PC-9 (cell line): ENCODE measurements at regions not wholly inside any gene's neighbourhood (a gene's known extent, or its start where the extent isn't known, plus 50 kb on each side); places are given as distances from the start of the nearest gene placed in this dataset.
"Not testable (repeated sequence)": the region's sequence is repeated elsewhere in the genome, so short reads cannot be mapped to it uniquely, and the experiment has no call there.

Experiments used
- BruUV-seq: library from RNA; stranded (reverse); fragments of 400-500 nt; replicated peaks from 2 replicates; lab custom pipeline; 2021; lab: Mats Ljungman, UMichigan
- CTCF ChIA-PET: fragments of 300-600 bp; sonication (Branson Sonifier 250); formaldehyde crosslinking; loops from one replicate; lab custom pipeline; 2022; ENCODE audit warnings: antibody characterized with exemption; lab: Charles Lee
- POLR2A ChIA-PET: fragments of 300-600 bp; sonication (Branson Sonifier 250); formaldehyde crosslinking; loops from one replicate; lab custom pipeline; 2022; ENCODE audit warnings: antibody characterized with exemption; ENCODE audit not compliant: unreplicated experiment; lab: Charles Lee
- DNase-seq, 2 experiments: peaks; one replicate each; pipeline versions ENCODE4 v3.0.0 to v3.0.0-alpha.2; 2015 to 2022; ENCODE audit warnings: mixed read lengths in 1 of 2
- H2AFZ ChIP-seq: fragments of 200-600 bp; sonication (generic); 2 replicates; pipeline ENCODE4 v1.8.1; 2017; ENCODE audit warnings: antibody characterized with exemption
- H3F3A ChIP-seq: fragments of 200-600 bp; sonication (generic); 2 replicates; pipeline ENCODE4 v1.8.1; 2017; ENCODE audit warnings: antibody characterized with exemption, mild to moderate bottlenecking, low read depth; ENCODE audit not compliant: insufficient read depth
- H3K27ac ChIP-seq: fragments of 200-600 bp; sonication (generic); 2 replicates; pipeline ENCODE4 v1.6.1; 2016; ENCODE audit warnings: mixed run types
- H3K27me3 ChIP-seq: fragments of 200-600 bp; sonication (generic); 2 replicates; pipeline ENCODE4 v1.6.1; 2016; ENCODE audit warnings: low read depth, mixed run types; ENCODE audit not compliant: insufficient read depth
- H3K36me3 ChIP-seq: fragments of 200-600 bp; sonication (generic); 2 replicates; pipeline ENCODE4 v1.6.1; 2016; ENCODE audit warnings: low read depth, mixed run types
- H3K4me1 ChIP-seq: fragments of 200-600 bp; sonication (generic); replicated peaks from 2 replicates; pipeline ENCODE4 v1.6.1; 2016; ENCODE audit warnings: mixed run types; ENCODE audit not compliant: insufficient read depth
- H3K4me2 ChIP-seq: fragments of 200-600 bp; sonication (generic); 2 replicates; pipeline ENCODE4 v1.6.1; 2017; ENCODE audit warnings: mixed run types
- H3K4me3 ChIP-seq: fragments of 200-600 bp; sonication (generic); 2 replicates; pipeline ENCODE4 v1.6.1; 2016; ENCODE audit warnings: mixed run types
- H3K79me2 ChIP-seq: fragments of 200-600 bp; sonication (generic); 2 replicates; pipeline ENCODE4 v1.6.1; 2017; ENCODE audit warnings: low read depth, mixed run types
- H3K9me2 ChIP-seq: fragments of 200-600 bp; sonication (generic); 2 replicates; pipeline ENCODE4 v1.8.1; 2017; ENCODE audit warnings: mild to moderate bottlenecking; ENCODE audit not compliant: insufficient read depth
- H3K9me3 ChIP-seq: fragments of 200-600 bp; sonication (generic); 2 replicates; pipeline ENCODE4 v1.8.1; 2016; ENCODE audit warnings: low read depth; ENCODE audit not compliant: insufficient read depth
- H4K20me1 ChIP-seq: fragments of 200-600 bp; sonication (generic); 2 replicates; pipeline ENCODE4 v1.8.1; 2017; ENCODE audit not compliant: insufficient read depth
- CTCF ChIP-seq: fragments of 200-600 bp; sonication (generic); conservative IDR thresholded peaks from 2 replicates; pipeline ENCODE4 v1.6.1; 2017; ENCODE audit warnings: mixed run types, antibody characterized with exemption, mild to moderate bottlenecking, moderate library complexity
- EZH2 ChIP-seq: fragments of 200-600 bp; sonication (generic); IDR thresholded peaks from 2 replicates; pipeline ENCODE4 v1.8.0; 2017; ENCODE audit warnings: antibody characterized with exemption, low read depth
- intact Hi-C: fragments of 100-400 bp; cut with micrococcal nuclease; formaldehyde crosslinking; loops from one replicate; pipeline ENCODE4 v1.10.0; 2022; ENCODE audit not compliant: unreplicated experiment

DNA sequence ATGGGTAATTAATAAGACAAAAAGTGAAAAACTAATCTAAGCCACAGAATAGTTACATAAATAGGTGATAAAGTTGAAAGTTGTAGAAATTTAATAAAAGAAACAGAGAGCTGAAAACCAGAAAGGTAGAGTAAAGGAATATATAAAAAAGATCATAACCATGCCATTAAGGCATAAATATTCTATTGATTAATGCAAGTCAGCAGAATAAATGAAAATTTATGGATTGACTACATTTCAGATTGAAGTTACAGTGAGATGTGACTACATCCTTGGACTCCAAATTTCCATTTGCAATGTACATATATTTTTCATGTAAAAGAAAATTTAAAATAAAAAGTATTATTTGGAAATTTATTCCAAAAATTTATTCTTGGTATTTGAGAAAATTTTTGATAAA is 1225.7 kb downstream of the OTOL1 start:
- BruUV-seq = no TSS peak
- H3K9me3 ChIP-seq = peaks cover 4% of the 10 kb centered on the region; the same call in 1 of the 2 replicates
- TF ChIP-seq EZH2 = no peak
- TF ChIP-seq CTCF = no peak

DNA sequence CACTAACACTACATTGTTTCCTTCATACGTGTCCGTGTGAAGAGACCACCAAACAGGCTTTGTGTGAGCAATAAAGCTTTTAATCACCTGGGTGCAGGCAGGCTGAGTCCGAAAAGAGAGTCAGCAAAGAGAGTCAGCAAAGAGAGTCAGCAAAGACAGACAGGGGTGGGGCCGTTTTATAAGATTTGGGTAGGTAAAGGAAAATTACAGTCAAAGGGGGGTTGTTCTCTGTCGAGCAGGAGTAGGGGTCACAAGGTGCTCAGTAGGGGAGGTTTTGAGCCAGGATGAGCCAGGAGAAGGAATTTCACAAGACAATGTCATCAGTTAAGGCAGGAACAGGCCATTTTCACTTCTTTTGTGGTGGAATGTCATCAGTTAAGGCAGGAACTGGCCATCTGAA is 1226.2 kb downstream of the OTOL1 start:
- H3K4me3 ChIP-seq, H3K27ac ChIP-seq, CTCF ChIA-PET, H3K79me2 ChIP-seq, H4K20me1 ChIP-seq, intact Hi-C loops, H3K9me3 ChIP-seq, H2AFZ ChIP-seq, H3K4me1 ChIP-seq, BruUV-seq, POLR2A ChIA-PET, H3F3A ChIP-seq, DNase-seq, H3K9me2 ChIP-seq, H3K4me2 ChIP-seq, H3K36me3 ChIP-seq, H3K27me3 ChIP-seq: not testable (repeated sequence)

More for the DNA sequence above, 1225.7 kb downstream of the OTOL1 start:
- Histone ChIP-seq H3K27me3 (no peaks in the 10 kb centered on the region), H3K36me3 (no peaks in the 10 kb centered on the region), H3K9me2 (no peaks in the 10 kb centered on the region), H3K79me2 (no peaks in the 10 kb centered on the region), H3K4me2 (no peak overlapping the region), H4K20me1 (no peaks in the 10 kb centered on the region), H3K27ac (no peak overlapping the region), H2AFZ (no peak overlapping the region), H3K4me3 (no peak overlapping the region), H3F3A (no peaks in the 10 kb centered on the region), H3K4me1 (no peaks in the 10 kb centered on the region)
- intact Hi-C loops = no loop called here
- ChIA-PET CTCF (no interaction called here), POLR2A (no interaction called here)
- DNase-seq = no peak

DNA sequence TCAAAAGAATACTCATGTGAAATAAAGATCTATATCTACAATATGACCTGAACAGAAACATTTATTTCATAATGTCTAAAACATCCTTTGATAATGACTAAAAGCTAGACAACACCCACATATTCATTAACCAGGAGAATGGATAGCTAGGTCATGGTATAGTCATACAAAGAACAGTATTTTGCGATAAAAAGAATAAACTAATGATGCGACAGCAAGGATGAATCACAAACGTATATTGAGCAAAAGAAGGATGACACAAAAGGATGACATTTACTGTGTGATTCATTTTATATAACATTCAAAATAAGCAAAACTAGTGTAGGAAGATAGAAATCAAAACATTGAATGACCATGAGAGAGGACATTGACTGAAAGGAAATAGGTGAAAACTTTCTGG is 1233.1 kb downstream of the OTOL1 start:
- H3K9me3 ChIP-seq = no peaks in the 10 kb centered on the region
- no TSS peak for BruUV-seq
- H3K9me2 ChIP-seq = no peaks in the 10 kb centered on the region
- H3K36me3 ChIP-seq = no peaks in the 10 kb centered on the region
- H3K79me2 ChIP-seq = no peaks in the 10 kb centered on the region
- intact Hi-C loops = no loop called here
- CTCF ChIA-PET = no interaction called here
- POLR2A ChIA-PET = no interaction called here
- no peaks in the 10 kb centered on the region for H3F3A ChIP-seq
- no peak overlapping the region for H3K4me3 ChIP-seq
- no peak for TF ChIP-seq EZH2
- TF ChIP-seq CTCF = no peak
- no peaks in the 10 kb centered on the region for H3K4me1 ChIP-seq
- no peak overlapping the region for H3K27ac ChIP-seq
- no peaks in the 10 kb centered on the region for H4K20me1 ChIP-seq
- H2AFZ ChIP-seq = no peak overlapping the region
- H3K27me3 ChIP-seq = no peaks in the 10 kb centered on the region
- no peak for DNase-seq
- H3K4me2 ChIP-seq = no peak overlapping the region

GRCh38 chr3:162731961-162732360 is 1235.4 kb downstream of the OTOL1 start:
- H3K4me1 ChIP-seq, H3K27me3 ChIP-seq, POLR2A ChIA-PET, H3F3A ChIP-seq, H3K9me2 ChIP-seq, H3K4me2 ChIP-seq, CTCF ChIA-PET, H3K36me3 ChIP-seq, H3K4me3 ChIP-seq, H3K79me2 ChIP-seq, H3K27ac ChIP-seq, H2AFZ ChIP-seq, H3K9me3 ChIP-seq, BruUV-seq, H4K20me1 ChIP-seq, DNase-seq, intact Hi-C loops: not testable (repeated sequence)
